GM19240 (cell line): ENCODE measurements at regions not wholly inside any gene's neighbourhood (a gene's known extent, or its start where the extent isn't known, plus 50 kb on each side); places are given as distances from the start of the nearest gene placed in this dataset.
"Not testable (repeated sequence)": the region's sequence is repeated elsewhere in the genome, so short reads cannot be mapped to it uniquely, and the experiment has no call there.

Experiments used
- DNase-seq: peaks from one replicate; pipeline ENCODE4 v3.0.0; 2011; ENCODE audit warnings: low spot score; ENCODE audit not compliant: insufficient read length

DNA sequence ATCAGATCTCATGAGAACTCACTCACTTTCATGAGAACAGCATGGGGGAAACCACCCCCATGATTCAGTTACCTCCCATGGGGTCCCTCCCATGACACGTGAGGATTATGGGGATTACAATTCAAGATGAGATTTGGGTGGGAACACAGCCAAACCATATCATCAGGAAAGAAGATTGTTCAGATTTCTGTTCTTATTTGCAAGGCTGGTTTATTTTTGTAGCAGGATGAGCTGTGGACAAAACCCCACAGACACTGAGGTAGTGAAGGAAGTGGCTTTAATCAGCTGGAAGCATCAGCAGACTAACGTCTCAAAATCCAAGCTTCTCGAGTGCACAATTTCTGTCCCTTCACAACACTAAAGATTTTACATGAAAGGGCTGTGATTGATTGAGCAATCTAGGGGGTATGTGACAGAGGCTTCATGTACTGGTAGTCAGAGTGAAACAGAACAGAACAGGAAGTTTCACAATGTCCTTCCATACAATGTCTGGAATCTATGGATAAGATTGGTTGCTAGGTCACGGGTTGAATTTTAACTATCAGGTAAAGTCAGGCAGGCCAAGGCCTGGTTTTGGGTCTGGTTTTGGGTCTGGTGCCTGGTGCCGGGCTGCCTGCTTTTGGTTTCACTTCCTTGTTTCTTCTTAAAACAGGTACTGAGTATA is 91.3 kb upstream of the ZNF366 start:
- no peak for DNase-seq

GRCh38 chr5:72597456-72597948 is 90.3 kb upstream of the ZNF366 start:
- no peak for DNase-seq

GRCh38 chr5:72596956-72597355 is 89.7 kb upstream of the ZNF366 start:
- no peak for DNase-seq

- no peak for DNase-seq
Measured at GRCh38 chr5:72588640-72589039, 81.4 kb upstream of the ZNF366 start.

DNA sequence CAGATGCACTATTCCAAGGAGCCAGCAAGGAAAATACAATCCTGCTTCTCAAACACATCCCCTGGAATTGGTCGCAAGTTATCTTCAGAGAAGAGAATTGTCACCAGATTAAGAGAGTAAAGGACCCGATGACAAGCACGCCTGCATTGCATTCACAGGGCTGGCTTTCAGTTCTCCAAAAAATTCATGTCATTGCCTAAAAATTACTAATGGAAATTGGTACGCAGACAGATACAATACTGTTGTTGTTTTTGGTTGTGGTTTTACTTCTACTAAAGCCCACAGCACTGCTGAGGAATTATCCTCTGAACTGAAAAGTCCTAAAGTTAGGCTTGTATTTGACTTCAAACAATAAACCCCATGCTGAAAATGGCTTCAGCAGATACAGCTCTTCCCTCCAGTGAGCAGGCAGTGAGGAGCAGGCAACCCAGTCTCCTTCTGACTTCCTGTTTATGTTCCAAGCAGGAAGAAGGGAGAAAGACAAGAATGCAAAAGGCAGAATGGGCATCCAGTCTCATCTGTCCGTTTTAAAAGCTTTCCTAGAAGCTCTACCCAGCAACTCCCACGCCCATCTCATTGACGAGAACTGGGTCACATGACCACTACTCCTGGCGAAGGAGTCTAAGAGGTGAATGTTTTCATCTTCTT is 80.6 kb upstream of the ZNF366 start:
- DNase-seq, result no peak

DNA sequence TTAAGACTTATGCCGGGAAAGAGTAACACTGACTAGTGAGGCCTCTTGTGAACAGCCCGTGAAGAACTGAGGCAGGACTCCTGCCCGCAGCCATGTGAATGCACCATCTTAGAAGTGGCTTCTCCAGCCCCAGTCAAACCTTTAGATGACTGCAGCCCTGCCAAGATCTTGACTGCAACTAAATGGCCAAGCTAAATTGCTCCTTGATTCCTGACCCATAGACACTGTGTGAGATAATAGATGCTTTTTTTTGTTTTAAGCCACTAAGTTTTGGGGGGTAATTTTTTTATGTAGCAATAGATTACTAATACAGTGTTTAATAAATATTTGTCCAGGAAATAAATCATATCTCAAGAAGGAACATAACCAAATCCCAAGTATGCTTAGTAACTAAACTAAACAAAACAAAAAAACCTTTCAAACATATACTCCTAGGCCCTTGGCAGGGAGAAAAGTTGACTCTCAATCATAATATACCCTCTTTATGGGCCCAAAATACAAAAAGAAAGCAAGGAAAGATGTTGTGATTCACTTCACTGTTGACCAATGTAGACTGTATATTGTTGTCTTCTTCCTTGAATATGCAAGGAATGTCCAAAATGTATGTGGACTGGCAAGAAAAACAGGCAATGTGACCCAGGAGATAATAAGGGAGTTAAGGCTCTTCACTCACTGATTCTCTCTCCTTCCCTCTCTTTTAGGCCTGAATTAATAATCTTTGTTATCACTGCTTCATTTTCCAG is 79.7 kb upstream of the ZNF366 start:
- no peak for DNase-seq

GRCh38 chr5:72584466-72584865 is 77.3 kb upstream of the ZNF366 start:
- DNase-seq, result no peak

- not testable (repeated sequence) for DNase-seq
Measured at GRCh38 chr5:72579290-72579689, 72.1 kb upstream of the ZNF366 start.

DNA sequence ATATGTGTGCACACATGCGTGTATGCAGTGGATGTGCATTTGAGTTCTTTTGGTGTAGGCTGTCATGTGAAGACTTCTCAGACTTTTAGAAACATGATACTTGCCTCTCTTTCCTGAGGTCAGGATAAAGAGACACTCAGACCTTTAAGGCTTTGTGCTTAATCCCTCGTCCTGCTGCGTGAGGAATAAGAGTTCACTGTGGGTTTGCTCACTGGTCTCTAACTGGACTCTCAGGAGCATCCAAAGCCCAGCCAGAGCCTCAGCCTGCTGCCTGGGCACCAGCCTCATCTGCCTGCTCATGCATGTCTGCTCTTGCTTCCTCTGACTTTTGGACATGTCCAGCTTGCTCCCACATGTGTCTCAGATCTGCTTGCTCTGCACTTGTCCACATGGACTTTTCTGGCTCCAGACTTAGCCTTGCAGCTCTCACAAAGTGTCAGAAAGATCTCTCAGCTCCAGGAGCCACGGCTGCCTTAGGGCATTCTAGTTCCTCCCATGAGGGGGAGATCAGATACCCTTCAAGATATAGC is 65.1 kb upstream of the ZNF366 start:
- DNase-seq, result no peak

DNA sequence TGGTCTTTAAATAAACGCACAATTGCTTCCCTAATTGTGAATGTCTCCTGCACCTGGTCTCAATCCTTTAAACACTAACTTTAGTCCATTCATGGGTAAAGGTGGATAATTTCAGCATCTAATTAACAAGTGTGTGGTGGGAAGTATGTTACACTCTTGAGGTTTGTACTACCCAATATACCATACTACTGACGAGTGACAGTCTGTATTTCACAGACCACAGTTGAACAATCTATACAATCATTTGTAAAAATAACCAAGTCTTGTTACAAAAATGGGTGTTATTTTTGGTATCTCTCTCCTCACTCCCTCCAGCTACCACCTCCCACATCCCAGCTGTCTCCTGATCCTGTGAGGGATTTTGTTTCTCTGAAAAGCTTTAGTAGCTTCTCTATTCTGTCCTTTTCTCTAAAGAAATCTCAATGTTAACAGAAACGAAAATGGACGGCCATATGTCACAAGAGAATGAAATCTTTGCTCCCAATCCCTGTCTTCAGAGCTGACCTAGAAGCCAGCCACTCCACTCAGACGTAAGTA is 62.3 kb upstream of the ZNF366 start:
- DNase-seq, result no peak

GRCh38 chr5:72566746-72567145 is 59.5 kb upstream of the ZNF366 start:
- DNase-seq, result no peak

DNA sequence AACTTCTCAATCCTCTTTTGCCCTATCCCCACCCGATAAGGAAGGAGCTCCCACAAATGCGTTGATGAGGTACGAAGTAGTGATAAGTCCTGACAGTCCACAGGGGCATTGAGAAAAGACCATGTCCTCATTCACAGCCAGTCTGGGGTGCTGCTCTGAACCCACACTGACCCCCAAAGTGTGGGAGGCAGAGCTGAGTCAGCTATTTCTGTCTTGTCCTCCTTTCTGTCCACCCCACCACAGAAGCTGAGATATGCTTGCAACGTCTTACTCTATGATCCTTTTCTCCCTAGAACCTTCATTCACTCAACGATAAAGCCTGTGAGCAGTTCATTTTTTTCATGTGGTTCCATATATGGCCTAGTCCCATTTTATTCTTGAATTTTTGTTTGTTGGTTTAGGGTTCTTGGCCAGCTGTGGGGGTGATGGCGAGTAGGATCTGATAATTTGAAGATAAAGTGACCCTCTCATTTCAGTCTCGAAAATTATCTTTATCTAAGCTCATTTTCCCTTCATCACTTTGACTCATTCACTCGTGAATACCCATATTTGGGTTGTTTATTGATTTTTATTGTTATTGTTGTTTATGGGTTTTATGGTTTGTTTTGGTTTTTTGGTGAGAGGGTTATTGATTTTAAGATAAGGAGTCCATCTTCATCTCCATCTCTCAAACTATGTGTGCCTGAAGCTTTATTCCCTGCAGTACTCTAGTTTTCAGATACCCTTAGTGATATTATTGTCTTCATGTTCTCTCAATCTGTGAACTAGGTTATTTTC is 58.5 kb upstream of the ZNF366 start:
- DNase-seq, result no peak

- no peak for DNase-seq
Measured at GRCh38 chr5:72562717-72563116, 55.5 kb upstream of the ZNF366 start.

GRCh38 chr5:72561148-72561972 is 54.1 kb upstream of the ZNF366 start:
- DNase-seq, result no peak

DNA sequence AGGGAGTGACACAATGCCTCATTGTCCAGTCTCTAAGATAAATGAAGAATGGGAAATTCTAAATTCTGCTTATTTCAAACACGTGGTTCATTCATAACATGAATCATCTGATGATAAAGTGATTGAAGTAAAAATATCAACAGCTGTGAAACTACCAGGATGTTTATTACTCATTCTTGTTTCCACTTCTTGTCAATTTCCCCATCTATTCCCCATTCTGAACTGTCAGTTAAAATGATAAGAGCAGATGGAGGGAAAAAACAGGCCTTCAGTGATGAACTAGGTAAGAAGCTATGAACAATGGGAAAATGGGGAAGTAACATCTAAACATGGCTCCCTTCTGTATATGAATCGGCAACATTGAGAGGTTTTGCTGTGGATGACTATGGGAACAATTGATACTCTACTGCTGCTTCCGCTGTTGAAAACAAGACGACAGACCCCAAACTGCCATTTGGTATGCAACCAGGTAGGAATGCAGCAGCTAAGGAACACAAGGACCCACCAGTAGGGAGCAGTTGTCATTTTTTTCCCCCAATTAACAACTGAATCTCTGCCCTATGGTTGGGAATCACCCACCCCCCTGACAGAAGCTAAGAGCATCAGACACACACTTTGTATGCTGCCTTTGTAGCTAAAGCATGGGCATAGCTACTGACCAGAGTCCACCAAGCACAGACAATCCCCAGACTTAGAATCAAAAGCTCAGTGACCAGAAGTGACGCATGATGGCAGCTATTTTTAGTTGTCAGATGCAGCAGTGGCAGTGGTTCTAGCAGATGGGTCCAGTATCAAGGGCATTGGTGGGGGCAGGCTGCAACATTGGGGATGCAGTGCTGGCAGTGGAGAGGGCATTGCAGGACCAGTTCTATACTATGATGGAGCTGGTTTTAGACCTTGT is 52.9 kb upstream of the ZNF366 start:
- DNase-seq, result no peak

DNA sequence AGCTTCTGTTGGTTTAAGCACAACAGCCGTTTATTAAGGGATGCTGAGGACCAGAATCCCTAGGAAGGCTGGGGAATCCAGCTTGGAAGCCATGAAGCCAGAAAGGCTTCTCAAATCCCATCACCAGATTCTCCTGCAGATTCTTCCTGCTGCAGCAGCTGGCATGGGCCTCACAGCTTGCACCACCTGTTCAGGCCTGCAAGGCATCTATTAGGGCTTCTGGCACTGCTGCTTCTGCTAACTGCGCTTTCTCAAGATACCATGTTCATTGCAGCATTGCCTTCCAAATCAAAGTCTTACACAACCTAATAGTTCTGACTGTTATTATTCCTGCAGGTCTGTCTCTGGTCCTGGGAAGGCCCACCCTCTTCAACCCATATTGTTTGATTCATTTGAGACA is 51.2 kb upstream of the ZNF366 start:
- no peak for DNase-seq

- DNase-seq, result no peak
Measured at GRCh38 chr5:72558046-72558336, 50.8 kb upstream of the ZNF366 start.

- no peak for DNase-seq
Measured at GRCh38 chr5:72557167-72558045, 50.2 kb upstream of the ZNF366 start.
